LoVo (cell line): ENCODE measurements at regions not wholly inside any gene's neighbourhood (a gene's known extent, or its start where the extent isn't known, plus 50 kb on each side); places are given as distances from the start of the nearest gene placed in this dataset.
"Not testable (repeated sequence)": the region's sequence is repeated elsewhere in the genome, so short reads cannot be mapped to it uniquely, and the experiment has no call there.

Experiments
- DNase-seq: peaks from one replicate; pipeline ENCODE4 v3.0.0-alpha.2; 2016; ENCODE audit warnings: low spot score

DNA sequence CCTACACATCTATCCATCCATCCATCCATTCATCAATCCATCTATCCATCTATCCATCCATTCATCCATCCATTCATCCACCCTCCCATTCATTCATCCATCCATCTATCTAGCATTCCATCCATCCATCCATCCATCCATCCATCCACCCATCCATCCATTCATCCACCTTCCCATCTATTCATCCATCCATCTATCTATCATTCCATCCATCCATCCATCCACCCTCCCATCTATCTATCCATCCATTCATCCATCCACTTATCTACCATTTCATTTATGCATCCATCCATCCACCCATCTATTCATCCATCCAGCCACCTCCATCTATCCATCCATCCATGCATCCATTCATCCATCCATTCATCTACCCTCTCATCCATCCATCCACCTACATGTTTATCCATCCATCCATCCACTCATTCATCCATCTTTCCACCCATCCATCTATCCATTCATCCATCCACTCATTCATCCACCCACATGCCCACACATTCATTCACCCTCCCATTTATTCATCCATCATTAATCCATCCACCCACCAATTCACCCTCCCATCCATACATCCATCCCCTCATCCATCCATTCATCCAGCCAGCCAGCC is 258.5 kb downstream of the CRLF2 start:
- DNase-seq, result no peak

GRCh38 chrX:952816-953215 is 259.6 kb downstream of the CRLF2 start:
- DNase-seq, result no peak

- DNase-seq, result not testable (repeated sequence)
Measured at GRCh38 chrX:947262-947661, 265.2 kb downstream of the CRLF2 start.

DNA sequence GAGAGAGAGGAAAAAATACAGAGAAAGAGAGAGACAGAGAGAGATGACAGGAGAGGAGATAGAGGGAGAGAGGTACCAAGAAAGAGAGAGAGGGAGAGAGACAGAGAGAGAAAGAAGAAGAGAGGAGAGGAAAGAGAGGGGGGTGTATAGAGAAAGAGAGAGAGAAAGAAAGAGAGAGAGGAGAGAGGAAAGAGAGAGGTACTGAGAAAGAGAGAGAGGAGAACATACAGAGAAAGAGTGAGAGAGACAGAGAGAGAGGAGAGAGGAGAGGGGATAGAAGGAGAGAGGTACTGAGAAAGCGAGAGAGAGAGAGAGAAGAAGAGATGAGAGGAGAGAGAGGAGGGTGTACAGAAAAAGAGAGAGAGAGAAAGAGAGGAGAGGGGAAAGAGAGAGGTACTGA is 269.4 kb downstream of the CRLF2 start:
- no peak for DNase-seq

GRCh38 chrX:940691-941090 is 271.8 kb downstream of the CRLF2 start:
- DNase-seq, result no peak

DNA sequence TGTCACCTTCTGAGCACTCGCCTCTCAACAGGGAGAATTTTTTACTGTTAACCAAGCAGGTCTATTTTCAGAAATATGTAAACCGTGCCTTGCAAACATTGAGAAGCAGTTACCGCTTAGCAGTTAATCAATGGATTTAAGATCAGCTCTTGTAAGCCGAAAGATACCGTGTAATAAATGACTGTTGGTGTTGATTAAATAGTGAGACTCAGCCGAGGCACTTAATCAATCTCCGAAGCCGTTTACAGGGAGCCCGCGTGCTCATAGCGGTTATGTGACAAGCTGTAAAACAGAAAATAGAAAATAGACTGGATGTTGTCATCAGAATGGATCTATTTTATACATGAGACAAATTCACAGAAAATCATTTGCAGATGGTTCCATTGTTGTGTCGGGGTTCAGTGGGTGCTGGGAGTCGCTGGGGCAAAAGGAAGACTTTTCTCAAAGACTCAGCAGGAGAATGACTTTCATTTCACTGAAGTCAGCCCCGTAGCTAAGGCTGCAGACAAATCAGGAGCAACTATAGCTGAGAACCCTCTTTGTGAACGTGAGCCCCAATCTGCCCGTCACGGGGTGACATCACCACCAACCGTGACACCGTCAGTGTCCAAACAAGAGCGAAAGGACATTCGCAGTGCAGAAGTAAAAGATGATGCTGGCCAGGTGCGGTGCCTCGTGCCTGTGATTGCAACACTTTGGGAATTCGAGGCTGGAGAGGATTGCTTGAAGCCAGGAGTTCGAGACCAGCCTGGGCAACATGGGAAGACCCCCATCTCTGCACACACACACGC is 275.3 kb downstream of the CRLF2 start:
- DNase-seq, result no peak

- DNase-seq, result no peak
Measured at GRCh38 chrX:933611-934010, 278.8 kb downstream of the CRLF2 start.

DNA sequence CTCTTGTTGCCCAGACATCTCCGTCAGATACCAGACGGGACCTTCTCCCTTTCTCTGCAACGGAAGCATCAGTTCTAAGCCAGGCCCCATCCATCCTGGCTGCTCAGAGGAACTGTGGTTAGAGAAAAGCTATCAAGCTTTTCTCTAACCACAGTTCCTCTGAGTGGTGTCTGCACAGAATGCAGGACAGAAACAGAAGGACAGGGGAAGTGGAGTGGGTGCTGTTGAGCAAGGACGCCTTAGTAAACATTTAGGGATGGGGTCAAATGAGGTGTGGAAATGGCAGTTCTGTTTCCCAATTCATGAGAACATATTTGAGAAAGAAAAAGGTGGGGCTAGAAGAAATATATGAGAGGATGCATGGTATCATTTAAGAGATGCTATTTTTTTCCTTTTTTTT is 283.8 kb downstream of the CRLF2 start:
- no peak for DNase-seq

DNA sequence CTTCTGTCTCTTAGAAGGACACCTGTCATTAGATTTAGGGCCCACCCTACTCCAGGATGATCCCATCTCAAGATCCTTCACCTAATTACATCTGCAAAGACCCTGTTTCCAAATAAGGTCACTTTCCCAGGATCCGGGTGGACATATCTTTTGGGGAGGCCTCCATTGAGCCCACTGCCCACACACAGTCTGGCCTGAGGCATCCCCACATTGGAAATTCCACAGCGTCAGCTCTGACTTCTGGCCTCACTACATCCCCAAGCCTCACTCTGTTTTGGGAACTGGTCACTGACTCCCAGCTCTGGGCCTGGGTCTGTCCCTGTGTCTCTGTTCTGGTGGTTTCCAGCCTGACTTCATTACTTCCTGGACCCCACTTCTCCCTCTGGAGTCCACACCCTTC is 285.5 kb downstream of the CRLF2 start:
- no peak for DNase-seq

GRCh38 chrX:926070-926469 is 286.4 kb downstream of the CRLF2 start:
- no peak for DNase-seq

GRCh38 chrX:925652-926061 is 286.8 kb downstream of the CRLF2 start:
- no peak for DNase-seq

DNA sequence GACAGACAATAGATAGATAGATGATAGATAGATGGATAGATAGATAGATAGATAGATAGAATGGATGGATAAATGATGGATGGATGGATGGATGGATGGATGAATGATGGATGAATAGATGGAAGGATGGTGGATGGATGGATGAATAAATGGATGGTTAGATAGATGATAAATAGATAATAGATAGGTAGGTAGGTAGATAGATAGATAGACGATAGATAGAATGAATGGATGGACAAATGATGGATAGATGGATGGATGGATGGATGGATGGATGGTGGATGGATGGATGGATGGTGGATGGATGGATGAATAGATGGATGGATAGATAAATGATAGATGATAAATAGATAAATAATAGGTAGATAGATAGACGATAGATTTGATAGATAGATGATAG is 287.4 kb downstream of the CRLF2 start:
- no peak for DNase-seq

DNA sequence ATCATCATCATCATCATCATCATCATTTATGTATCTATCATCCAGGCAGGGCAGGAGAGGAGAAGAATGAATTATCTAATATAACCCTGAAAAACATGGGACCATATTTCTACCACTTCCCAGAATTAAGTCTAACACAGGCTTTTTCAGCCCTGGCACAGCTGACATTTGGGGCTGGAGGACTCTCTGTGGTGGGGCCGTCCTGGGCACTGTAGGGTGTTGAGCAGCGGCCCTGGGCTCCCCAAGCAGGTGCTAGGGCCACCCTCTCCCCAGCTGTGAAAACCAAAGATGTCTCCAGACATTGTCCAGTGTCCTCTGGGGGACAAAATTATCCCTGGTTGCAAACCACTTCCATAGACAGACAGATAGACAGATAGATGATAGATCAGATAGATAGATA is 288.4 kb downstream of the CRLF2 start:
- no peak for DNase-seq

GRCh38 chrX:920234-920799 is 289.7 kb downstream of the SHOX start:
- DNase-seq, result no peak

DNA sequence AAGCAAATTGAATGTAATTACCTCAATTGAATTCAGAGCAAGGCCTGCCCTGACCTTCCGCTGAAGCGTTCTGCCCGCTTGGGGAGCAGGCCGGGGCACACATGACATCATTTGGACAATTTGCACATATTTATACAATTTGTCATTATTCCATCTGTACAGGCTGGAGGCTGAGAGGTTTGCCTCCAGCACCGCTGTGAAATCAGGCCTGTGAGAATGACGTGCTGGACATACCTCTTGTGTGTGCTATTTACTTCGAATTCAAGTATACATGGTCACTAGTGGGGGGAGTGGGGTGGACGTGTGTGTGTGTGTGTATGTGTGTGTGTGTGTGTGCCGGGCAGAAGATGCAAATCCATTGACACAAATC is 285.6 kb downstream of the SHOX start:
- no peak for DNase-seq

DNA sequence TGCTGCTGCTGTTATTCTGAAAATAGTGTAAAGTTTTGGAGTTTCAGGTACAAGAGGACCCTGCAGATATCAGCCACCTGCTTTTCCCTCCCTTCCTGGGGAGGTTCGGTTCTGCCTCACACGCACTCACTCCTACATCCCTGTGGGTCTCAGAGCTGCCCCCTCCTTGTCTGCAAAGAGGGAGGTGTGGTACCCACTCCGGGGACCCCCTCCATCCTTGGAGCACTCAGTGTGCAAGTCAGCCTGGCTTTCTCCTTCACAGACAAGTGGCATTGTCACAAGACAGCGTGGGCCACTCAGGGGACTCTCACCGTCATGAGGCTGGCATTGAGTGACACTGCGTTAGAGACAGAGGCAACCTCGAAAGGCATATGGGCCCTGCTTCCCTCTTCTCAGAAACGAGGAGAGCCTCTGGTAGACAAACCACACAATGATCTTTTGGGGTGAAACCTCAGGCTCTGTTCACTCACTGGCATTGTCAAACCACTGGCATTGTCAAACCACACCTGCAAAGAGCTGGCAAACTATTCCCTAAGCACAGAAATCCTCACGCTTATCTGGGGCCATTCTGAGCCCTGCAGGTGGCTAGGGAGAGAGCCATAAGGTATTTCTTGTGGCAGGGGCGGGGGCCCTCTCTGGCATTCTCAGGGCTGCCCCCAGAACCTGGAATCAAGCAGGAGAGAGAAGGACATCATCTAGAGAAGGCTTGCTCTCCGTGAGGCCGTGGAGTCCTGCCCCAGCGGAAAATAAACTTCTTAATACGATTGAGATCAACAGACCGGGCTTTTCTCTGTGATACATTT is 285.0 kb downstream of the SHOX start:
- no peak for DNase-seq

DNA sequence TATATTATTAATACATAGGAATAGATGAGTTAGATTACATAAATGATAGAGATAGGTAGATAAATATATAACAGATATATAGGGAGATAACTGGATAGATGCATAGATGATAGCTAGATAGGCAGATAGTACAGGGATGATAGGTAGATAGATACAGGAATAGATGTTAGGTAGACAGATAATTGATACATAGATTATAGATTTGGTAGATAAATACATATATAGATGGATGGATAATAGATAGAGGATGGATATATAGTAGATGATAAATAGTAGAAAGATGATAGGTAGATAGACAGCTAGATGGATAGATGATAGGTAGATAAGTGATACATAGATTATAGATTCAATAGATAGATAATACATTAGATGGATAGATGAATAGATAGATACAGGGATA is 283.6 kb downstream of the SHOX start:
- no peak for DNase-seq

- no peak for DNase-seq
Measured at GRCh38 chrX:912677-913076, 282.1 kb downstream of the SHOX start.

DNA sequence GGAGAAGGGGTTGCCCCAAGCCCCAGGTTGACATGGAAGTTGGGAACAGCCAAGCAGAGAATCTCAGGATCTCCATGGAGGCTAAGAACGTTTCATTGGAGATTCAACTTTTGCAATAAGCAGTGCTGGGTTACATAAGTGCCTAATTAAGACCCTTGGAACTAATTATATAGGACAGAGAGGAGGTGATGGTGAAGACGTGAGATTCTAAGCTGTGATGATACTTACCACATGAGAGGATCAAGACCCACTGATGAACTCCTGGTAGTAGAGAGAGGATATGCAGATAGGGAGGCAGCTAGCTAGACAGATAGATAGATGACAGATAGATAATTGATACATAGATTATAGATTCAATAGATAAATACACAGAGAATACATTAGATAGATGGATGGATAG is 278.5 kb downstream of the SHOX start:
- not testable (repeated sequence) for DNase-seq

- DNase-seq, result no peak
Measured at GRCh38 chrX:906586-906985, 276.0 kb downstream of the SHOX start.

DNA sequence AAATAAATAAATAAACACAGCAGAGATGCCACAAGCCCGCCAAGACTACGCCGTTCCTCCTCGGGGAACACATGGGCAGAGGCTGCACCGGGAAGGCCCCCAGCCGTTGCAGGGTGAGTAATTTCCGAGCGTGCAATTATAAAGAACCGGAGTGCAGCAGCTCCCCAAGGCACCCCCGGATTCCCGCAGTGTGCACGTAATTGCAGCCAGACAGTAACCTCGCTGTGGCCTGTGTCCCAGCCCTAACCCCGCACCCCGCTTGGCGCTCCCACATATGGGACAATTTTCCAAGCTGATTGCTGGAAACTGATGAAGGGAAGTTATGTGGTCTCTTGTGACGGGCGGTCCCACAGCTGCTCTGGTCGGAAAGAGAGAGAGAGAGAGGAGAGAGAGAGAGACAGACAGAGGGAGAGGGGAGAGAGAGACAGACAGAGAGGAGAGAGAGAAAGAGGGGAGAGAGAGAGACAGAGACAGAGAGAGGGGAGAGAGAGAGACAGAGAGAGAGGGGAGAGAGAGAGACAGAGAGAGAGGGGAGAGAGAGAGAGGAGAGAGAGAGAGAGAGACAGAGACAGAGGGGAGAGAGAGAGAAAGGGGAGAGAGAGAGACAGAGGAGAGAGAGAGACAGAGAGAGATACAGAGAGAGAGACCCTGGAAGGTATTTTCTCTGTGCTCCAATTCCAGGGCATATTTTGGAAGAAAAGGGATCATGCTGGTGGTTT is 275.4 kb downstream of the SHOX start:
- DNase-seq, result no peak

DNA sequence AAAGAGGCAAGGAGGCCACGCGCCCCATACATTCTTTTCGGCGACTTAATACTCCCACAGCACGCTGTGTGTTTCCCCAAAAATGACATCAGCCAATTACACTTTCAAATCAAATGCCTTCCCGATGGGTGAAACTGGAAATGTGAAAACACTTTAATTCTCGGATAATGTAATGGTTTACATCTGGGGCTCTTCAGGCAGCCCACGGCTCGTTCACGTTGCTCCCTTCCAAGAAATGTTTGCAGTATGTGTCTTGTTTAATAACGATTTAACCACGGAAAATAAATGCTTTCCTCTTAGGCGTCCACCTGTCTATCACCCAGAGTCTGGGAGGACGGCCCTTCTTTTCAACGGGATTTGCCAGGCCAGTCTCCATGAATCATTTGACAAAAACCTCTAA is 272.5 kb downstream of the SHOX start:
- no peak for DNase-seq
